ENCODE measurements at regions not wholly inside any gene's neighbourhood (a gene's known extent, or its start where the extent isn't known, plus 50 kb on each side); places are given as distances from the start of the nearest gene placed in this dataset.

DNA sequence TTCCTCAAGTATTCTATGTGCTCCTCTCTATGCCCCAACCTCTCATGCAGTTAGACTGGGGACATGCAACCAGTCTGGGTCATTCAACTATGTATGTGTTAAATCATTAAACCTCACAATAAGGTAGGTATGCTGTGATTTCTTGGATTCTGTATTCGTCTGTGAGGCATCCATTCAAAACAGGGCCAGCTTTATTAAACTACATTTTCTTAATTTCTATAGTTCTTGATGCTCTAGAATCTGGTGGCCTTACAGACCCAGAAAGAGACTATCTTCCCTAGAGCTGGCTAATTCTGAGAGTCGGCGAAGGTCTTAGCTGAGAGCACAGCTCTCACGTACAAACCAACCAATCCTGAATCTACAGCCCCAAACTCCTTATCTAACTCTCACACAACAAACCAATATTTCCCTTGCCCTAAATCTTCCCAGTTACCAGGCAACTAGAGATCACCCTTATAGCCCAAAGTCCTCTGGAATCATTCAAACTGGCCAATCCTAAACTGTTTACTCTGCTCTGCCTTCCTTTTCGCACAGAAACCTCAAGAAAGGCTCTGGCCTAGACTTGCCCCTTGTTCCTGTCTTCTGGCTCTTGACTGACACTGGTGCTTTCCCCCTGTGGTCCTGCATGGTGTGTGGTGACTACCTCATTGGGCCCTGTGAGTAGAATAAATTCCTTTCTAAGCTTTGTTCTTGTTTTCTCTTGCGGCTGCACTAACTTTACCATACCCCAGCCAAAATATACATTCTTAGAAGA is 203.5 kb upstream of the TET2 start:
- TF ChIP-seq, protein P1, sequence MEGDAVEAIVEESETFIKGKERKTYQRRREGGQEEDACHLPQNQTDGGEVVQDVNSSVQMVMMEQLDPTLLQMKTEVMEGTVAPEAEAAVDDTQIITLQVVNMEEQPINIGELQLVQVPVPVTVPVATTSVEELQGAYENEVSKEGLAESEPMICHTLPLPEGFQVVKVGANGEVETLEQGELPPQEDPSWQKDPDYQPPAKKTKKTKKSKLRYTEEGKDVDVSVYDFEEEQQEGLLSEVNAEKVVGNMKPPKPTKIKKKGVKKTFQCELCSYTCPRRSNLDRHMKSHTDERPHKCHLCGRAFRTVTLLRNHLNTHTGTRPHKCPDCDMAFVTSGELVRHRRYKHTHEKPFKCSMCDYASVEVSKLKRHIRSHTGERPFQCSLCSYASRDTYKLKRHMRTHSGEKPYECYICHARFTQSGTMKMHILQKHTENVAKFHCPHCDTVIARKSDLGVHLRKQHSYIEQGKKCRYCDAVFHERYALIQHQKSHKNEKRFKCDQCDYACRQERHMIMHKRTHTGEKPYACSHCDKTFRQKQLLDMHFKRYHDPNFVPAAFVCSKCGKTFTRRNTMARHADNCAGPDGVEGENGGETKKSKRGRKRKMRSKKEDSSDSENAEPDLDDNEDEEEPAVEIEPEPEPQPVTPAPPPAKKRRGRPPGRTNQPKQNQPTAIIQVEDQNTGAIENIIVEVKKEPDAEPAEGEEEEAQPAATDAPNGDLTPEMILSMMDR (IDR thresholded peaks at IDR 0.05; ENCODE audit: insufficient read depth, low read length, poor library complexity, severe bottlenecking) = no peak
- TF ChIP-seq EZH2phosphoT487 (conservative IDR thresholded peaks at IDR 0.05; ENCODE audit: low read length) = no peak

All from SU-DHL-6 (cell line).